ENCODE measurements at regions not wholly inside any gene's neighbourhood (a gene's known extent, or its start where the extent isn't known, plus 50 kb on each side); places are given as distances from the start of the nearest gene placed in this dataset.

DNA sequence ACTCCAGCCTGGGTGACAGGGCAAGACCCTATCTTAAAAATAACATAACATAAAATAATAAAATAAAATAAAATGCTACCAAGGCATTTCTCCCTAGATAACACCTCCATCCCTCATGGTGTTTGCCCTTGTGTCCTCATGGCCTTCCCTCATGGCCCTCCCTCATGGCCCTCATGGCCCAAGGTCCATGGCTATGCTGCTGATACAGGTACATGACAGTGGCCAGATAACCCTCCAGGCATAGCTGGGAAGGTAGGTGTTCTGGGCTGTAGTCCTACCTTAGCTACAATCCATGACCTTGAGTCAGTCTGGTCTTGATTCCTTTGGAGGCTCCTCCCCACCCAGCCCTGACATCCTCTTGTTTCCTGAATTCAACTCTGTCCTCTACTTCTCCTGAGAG is 75.2 kb downstream of the PJA1 start:
- TF ChIP-seq, protein P1, sequence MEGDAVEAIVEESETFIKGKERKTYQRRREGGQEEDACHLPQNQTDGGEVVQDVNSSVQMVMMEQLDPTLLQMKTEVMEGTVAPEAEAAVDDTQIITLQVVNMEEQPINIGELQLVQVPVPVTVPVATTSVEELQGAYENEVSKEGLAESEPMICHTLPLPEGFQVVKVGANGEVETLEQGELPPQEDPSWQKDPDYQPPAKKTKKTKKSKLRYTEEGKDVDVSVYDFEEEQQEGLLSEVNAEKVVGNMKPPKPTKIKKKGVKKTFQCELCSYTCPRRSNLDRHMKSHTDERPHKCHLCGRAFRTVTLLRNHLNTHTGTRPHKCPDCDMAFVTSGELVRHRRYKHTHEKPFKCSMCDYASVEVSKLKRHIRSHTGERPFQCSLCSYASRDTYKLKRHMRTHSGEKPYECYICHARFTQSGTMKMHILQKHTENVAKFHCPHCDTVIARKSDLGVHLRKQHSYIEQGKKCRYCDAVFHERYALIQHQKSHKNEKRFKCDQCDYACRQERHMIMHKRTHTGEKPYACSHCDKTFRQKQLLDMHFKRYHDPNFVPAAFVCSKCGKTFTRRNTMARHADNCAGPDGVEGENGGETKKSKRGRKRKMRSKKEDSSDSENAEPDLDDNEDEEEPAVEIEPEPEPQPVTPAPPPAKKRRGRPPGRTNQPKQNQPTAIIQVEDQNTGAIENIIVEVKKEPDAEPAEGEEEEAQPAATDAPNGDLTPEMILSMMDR (IDR thresholded peaks at IDR 0.05; ENCODE audit: low read depth, low read length, poor library complexity, severe bottlenecking) = no peak
- TF ChIP-seq EZH2phosphoT487 (IDR thresholded peaks at IDR 0.05; ENCODE audit: borderline replicate concordance, low read length) = no peak

All from DOHH2 (cell line).